ENCODE measurements at regions not wholly inside any gene's neighbourhood (a gene's known extent, or its start where the extent isn't known, plus 50 kb on each side); places are given as distances from the start of the nearest gene placed in this dataset.

DNA sequence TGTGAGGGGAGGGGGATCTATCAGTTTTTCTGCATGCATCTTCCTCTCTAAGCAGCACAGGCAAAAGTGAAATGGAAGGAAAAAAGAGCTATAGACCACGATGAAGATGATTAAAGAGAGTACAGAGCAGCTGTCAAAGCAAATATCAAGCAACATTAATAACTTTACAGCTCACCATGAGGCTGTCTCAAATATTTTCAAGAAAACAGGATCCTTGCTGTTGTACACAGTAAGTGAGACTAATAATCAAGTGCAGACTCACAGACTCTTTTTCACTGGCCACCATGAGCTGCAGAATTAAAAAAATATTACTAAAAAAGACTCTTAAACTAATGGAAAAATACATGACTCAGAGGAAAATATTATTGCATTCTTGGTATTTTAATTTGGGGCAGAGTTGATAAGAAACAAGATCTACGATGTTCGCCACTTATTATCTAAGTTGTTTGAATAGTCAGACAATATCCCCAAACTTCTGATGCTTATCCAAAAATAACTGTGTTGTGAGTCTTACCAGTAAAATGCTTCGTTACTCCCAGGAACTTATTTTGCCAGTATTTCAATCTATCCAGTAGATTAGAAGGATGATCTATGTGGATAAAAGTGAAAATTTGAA is 817.5 kb upstream of the ALCAM start:
- no CpG with 5 or more reads among the region's 4 CpGs for WGBS, 2 experiments (ENCODE audit: insufficient coverage in 2 of 2)
- no peak overlapping the region for H3K27ac ChIP-seq (ENCODE audit: low read depth, low read length, severe bottlenecking)

DNA sequence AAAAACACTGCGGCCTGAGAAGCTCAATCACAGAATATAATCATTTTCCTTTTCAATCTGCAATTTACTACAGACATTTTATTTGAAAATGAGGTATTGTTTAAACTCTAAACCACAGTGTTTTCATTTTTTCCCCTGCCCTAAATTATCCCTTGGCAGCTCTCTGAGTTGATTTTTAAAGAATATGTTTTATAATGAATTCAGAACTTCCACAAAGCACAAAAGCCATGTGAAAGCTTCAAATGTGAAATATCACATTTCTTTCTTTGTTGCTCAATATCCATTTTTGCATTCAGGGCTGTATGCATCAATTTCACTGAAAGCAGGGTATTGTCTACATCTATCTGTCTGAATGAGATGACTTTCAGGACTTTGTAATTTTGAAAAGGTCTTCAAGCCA is 813.6 kb upstream of the ALCAM start:
- H3K27ac ChIP-seq (ENCODE audit: low read depth, low read length, severe bottlenecking): no peak overlapping the region
- no peaks in the 10 kb centered on the region for H3K36me3 ChIP-seq (ENCODE audit: control insufficient read depth, insufficient read depth, low read length)
- WGBS, 2 experiments (ENCODE audit: insufficient coverage in 2 of 2): no CpG with 5 or more reads among the region's 1 CpG
- H3K9me3 ChIP-seq (ENCODE audit: control insufficient read depth, low read length): no peaks in the 10 kb centered on the region
- H3K4me1 ChIP-seq (ENCODE audit: control insufficient read depth, insufficient read depth, low read length, poor library complexity, severe bottlenecking): no peaks in the 10 kb centered on the region
- no peak overlapping the region for H3K4me3 ChIP-seq (ENCODE audit: extremely low read depth, insufficient read depth, low read length, poor library complexity, severe bottlenecking)

More for the DNA sequence above, 817.5 kb upstream of the ALCAM start:
- Histone ChIP-seq H3K36me3 (ENCODE audit: control insufficient read depth, insufficient read depth, low read length) (no peaks in the 10 kb centered on the region), H3K4me1 (ENCODE audit: control insufficient read depth, insufficient read depth, low read length, poor library complexity, severe bottlenecking) (no peaks in the 10 kb centered on the region), H3K9me3 (ENCODE audit: control insufficient read depth, low read length) (no peaks in the 10 kb centered on the region), H3K4me3 (ENCODE audit: extremely low read depth, insufficient read depth, low read length, poor library complexity, severe bottlenecking) (no peak overlapping the region)

GRCh38 chr3:104554425-104554824 is 812.3 kb upstream of the ALCAM start:
- 90 to 100% methylated on average over 2 to 3 of the region's 4 CpGs for WGBS, 2 experiments (ENCODE audit: insufficient coverage in 2 of 2)
- no peaks in the 10 kb centered on the region for H3K9me3 ChIP-seq (ENCODE audit: control insufficient read depth, low read length)
- no peaks in the 10 kb centered on the region for H3K36me3 ChIP-seq (ENCODE audit: control insufficient read depth, insufficient read depth, low read length)
- no peaks in the 10 kb centered on the region for H3K4me1 ChIP-seq (ENCODE audit: control insufficient read depth, insufficient read depth, low read length, poor library complexity, severe bottlenecking)
- no peak overlapping the region for H3K4me3 ChIP-seq (ENCODE audit: extremely low read depth, insufficient read depth, low read length, poor library complexity, severe bottlenecking)
- no peak overlapping the region for H3K27ac ChIP-seq (ENCODE audit: low read depth, low read length, severe bottlenecking)

DNA sequence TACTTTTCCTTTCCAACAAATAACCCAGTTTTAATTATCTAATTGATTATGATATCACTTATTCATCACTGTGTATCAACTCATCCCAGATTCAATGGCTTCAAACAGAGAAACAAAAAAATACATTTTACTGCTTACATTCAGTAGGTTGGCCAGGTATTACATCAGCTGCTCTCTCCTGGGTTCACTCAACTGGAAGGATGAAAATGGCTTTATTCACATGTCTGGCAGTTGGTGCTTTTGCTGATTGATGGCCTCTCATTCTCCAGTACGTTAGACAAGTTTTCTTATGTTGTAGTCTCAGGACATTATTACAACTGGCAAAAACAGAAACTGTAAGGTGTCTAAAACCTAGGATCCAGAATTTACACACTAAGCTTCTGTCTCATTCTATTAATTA is 811.0 kb upstream of the ALCAM start:
- 60 to 100% methylated on average over 1 of the region's 1 CpG for WGBS, 2 experiments (ENCODE audit: insufficient coverage in 2 of 2)
- no peak overlapping the region for H3K4me3 ChIP-seq (ENCODE audit: extremely low read depth, insufficient read depth, low read length, poor library complexity, severe bottlenecking)
- no peaks in the 10 kb centered on the region for H3K36me3 ChIP-seq (ENCODE audit: control insufficient read depth, insufficient read depth, low read length)
- no peaks in the 10 kb centered on the region for H3K9me3 ChIP-seq (ENCODE audit: control insufficient read depth, low read length)
- no peaks in the 10 kb centered on the region for H3K4me1 ChIP-seq (ENCODE audit: control insufficient read depth, insufficient read depth, low read length, poor library complexity, severe bottlenecking)
- H3K27ac ChIP-seq (ENCODE audit: low read depth, low read length, severe bottlenecking): no peak overlapping the region

DNA sequence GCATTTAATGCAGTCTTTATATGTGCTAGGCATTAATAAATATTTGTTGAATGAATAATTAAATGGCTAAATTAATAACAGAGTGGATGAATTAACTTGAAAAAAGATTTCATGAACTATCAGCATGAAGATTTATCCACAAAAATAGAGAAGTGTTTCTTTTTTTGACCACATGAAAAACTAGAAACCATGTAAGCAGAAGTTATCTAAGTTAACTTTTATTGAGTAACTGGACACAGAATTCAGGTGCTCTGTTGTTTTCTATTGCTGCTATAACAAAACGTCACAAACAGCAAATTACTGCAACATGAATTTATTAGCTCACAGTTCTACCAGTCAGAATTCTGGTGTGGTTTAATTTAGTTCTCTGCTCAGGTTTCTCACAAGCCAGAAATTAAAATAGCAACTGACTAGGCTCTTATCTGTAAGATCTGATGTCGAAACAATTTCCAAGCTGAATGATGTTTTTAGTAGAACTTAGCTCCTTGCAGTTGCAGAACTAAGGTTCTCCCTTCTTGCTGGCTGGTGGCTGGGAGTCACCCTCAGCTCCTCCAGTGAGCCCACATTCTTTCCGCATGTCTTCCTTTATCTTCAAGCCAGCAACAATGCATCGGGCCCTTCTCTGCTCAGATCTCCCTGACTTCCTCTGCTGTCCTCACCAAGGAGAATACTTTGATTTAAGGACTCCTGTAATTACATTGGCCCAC is 810.2 kb upstream of the ALCAM start:
- 57 to 95% methylated on average over 2 to 3 of the region's 4 CpGs for whole genome bisulfite sequencing, 2 experiments (ENCODE audit: insufficient coverage in 2 of 2)
- H3K27ac ChIP-seq (ENCODE audit: low read depth, low read length, severe bottlenecking): no peak overlapping the region

DNA sequence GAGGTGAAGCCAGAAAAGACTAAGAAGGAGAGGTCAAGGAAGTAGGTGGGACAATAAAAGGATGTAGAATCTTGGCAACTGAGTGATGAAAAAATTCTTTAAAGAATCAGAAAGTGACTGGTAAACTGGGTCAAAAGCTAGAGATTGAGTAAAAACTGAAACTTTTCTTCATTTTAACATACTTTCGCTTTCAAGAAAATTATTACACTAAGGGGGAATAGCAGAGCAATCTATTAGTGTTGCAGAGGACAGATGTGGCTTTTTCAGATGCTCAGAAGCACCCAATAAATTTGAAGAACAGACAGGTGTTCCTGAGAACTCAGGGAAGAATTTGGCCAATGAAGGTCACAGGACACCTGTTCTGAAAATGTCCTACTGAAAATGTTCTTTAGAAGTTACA is 805.4 kb upstream of the ALCAM start:
- H3K4me1 ChIP-seq (ENCODE audit: control insufficient read depth, insufficient read depth, low read length, poor library complexity, severe bottlenecking): no peaks in the 10 kb centered on the region
- H3K9me3 ChIP-seq (ENCODE audit: control insufficient read depth, low read length): no peaks in the 10 kb centered on the region
- WGBS, 2 experiments (ENCODE audit: insufficient coverage in 2 of 2): no CpG with 5 or more reads among the region's 1 CpG
- H3K27ac ChIP-seq (ENCODE audit: low read depth, low read length, severe bottlenecking): no peak overlapping the region
- no peak overlapping the region for H3K4me3 ChIP-seq (ENCODE audit: extremely low read depth, insufficient read depth, low read length, poor library complexity, severe bottlenecking)
- H3K36me3 ChIP-seq (ENCODE audit: control insufficient read depth, insufficient read depth, low read length): no peaks in the 10 kb centered on the region

More for the DNA sequence above, 810.2 kb upstream of the ALCAM start:
- H3K4me3 ChIP-seq (ENCODE audit: extremely low read depth, insufficient read depth, low read length, poor library complexity, severe bottlenecking): no peak overlapping the region
- H3K36me3 ChIP-seq (ENCODE audit: control insufficient read depth, insufficient read depth, low read length): no peaks in the 10 kb centered on the region
- H3K9me3 ChIP-seq (ENCODE audit: control insufficient read depth, low read length): no peaks in the 10 kb centered on the region
- no peaks in the 10 kb centered on the region for H3K4me1 ChIP-seq (ENCODE audit: control insufficient read depth, insufficient read depth, low read length, poor library complexity, severe bottlenecking)

GRCh38 chr3:104564045-104564643 is 802.6 kb upstream of the ALCAM start:
- WGBS, 2 experiments (ENCODE audit: insufficient coverage in 2 of 2): 88 to 100% methylated on average over 1 to 2 of the region's 6 CpGs
- Histone ChIP-seq H3K9me3 (ENCODE audit: control insufficient read depth, low read length) (no peaks in the 10 kb centered on the region), H3K27ac (ENCODE audit: low read depth, low read length, severe bottlenecking) (no peak overlapping the region), H3K36me3 (ENCODE audit: control insufficient read depth, insufficient read depth, low read length) (no peaks in the 10 kb centered on the region), H3K4me3 (ENCODE audit: extremely low read depth, insufficient read depth, low read length, poor library complexity, severe bottlenecking) (no peak overlapping the region), H3K4me1 (ENCODE audit: control insufficient read depth, insufficient read depth, low read length, poor library complexity, severe bottlenecking) (no peaks in the 10 kb centered on the region)

GRCh38 chr3:104566054-104566453 is 800.7 kb upstream of the ALCAM start:
- H3K4me3 ChIP-seq (ENCODE audit: extremely low read depth, insufficient read depth, low read length, poor library complexity, severe bottlenecking): no peak overlapping the region
- no peaks in the 10 kb centered on the region for H3K36me3 ChIP-seq (ENCODE audit: control insufficient read depth, insufficient read depth, low read length)
- no peaks in the 10 kb centered on the region for H3K4me1 ChIP-seq (ENCODE audit: control insufficient read depth, insufficient read depth, low read length, poor library complexity, severe bottlenecking)
- H3K27ac ChIP-seq (ENCODE audit: low read depth, low read length, severe bottlenecking): no peak overlapping the region
- H3K9me3 ChIP-seq (ENCODE audit: control insufficient read depth, low read length): no peaks in the 10 kb centered on the region

GRCh38 chr3:104575634-104576033 is 791.1 kb upstream of the ALCAM start:
- Histone ChIP-seq H3K36me3 (ENCODE audit: control insufficient read depth, insufficient read depth, low read length) (no peaks in the 10 kb centered on the region), H3K4me1 (ENCODE audit: control insufficient read depth, insufficient read depth, low read length, poor library complexity, severe bottlenecking) (no peaks in the 10 kb centered on the region), H3K9me3 (ENCODE audit: control insufficient read depth, low read length) (peaks cover 44% of the 10 kb centered on the region), H3K27ac (ENCODE audit: low read depth, low read length, severe bottlenecking) (no peak overlapping the region), H3K4me3 (ENCODE audit: extremely low read depth, insufficient read depth, low read length, poor library complexity, severe bottlenecking) (no peak overlapping the region)
- WGBS, 2 experiments (ENCODE audit: insufficient coverage in 2 of 2): 88% methylated on average over 1 of the region's 1 CpG; no CpG with 5 or more reads in 1 of the 2 experiments

DNA sequence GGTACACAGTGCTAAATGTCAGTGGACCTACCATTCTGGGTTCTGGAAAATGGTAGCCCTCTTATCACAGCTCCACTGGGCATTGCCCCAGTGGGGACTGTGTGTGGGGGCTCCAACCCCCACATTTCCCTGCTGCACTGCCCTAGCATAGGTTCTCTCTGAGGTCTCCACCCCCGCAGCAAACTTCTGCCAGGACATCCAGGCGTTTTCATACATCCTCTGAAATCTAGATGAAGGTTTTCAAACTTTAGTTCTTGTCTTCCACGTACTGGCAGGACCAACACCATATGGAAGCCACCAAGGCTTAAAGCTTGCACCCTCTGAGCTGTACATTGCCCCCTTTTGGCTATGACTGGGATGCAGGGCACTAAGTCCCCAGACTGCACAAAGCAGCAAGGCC is 788.2 kb upstream of the ALCAM start:
- 83 to 89% methylated on average over 2 to 3 of the region's 3 CpGs for WGBS, 2 experiments (ENCODE audit: insufficient coverage in 2 of 2)

DNA sequence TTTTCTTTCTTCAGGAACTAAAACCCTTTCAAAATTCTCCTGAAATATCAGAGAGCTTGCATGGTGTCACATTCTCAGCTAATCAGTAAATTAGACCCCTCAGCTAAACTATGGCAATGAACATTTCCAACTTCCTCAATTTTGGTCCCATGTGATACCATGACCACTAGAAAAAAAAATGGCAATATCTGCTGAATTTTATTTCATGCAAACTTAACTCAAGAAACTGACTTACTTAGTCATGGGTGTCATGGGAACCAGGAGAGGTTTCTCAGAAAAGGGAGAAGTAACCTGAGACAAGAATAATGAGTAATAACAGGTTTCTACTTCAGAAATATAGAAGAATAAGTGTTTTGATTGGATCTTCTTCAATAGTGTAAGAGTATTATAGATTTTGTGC is 784.6 kb upstream of the ALCAM start:
- Histone ChIP-seq H3K36me3 (ENCODE audit: control insufficient read depth, insufficient read depth, low read length) (no peaks in the 10 kb centered on the region), H3K4me1 (ENCODE audit: control insufficient read depth, insufficient read depth, low read length, poor library complexity, severe bottlenecking) (no peaks in the 10 kb centered on the region), H3K9me3 (ENCODE audit: control insufficient read depth, low read length) (peaks cover 29% of the 10 kb centered on the region), H3K27ac (ENCODE audit: low read depth, low read length, severe bottlenecking) (no peak overlapping the region), H3K4me3 (ENCODE audit: extremely low read depth, insufficient read depth, low read length, poor library complexity, severe bottlenecking) (no peak overlapping the region)

More for the DNA sequence above, 788.2 kb upstream of the ALCAM start:
- H3K9me3 ChIP-seq (ENCODE audit: control insufficient read depth, low read length): peaks cover 44% of the 10 kb centered on the region
- no peak overlapping the region for H3K27ac ChIP-seq (ENCODE audit: low read depth, low read length, severe bottlenecking)
- H3K4me1 ChIP-seq (ENCODE audit: control insufficient read depth, insufficient read depth, low read length, poor library complexity, severe bottlenecking): no peaks in the 10 kb centered on the region
- H3K36me3 ChIP-seq (ENCODE audit: control insufficient read depth, insufficient read depth, low read length): no peaks in the 10 kb centered on the region
- no peak overlapping the region for H3K4me3 ChIP-seq (ENCODE audit: extremely low read depth, insufficient read depth, low read length, poor library complexity, severe bottlenecking)
